KMS-11 (cell line): ENCODE measurements at regions not wholly inside any gene's neighbourhood (a gene's known extent, or its start where the extent isn't known, plus 50 kb on each side); places are given as distances from the start of the nearest gene placed in this dataset.

Source experiments
- H2AFZ ChIP-seq: fragments of 200-600 bp; sonication (generic); 2 replicates; pipeline ENCODE4 v1.6.1; 2016; ENCODE audit warnings: antibody characterized with exemption, mixed run types, low read depth
- H3K27ac ChIP-seq: fragments of 200-600 bp; sonication (generic); 2 replicates; pipeline ENCODE4 v1.6.1; 2016; ENCODE audit warnings: mild to moderate bottlenecking, mixed run types
- H3K27me3 ChIP-seq: fragments of 200-600 bp; sonication (generic); 2 replicates; pipeline ENCODE4 v1.6.1; 2017; ENCODE audit warnings: mild to moderate bottlenecking, low read depth, mixed run types, moderate library complexity; ENCODE audit not compliant: insufficient read depth
- H3K36me3 ChIP-seq: fragments of 200-600 bp; sonication (generic); 2 replicates; pipeline ENCODE4 v1.6.1; 2017; ENCODE audit warnings: mild to moderate bottlenecking, mixed run types; ENCODE audit not compliant: insufficient read depth
- H3K4me1 ChIP-seq: fragments of 200-600 bp; sonication (generic); 2 replicates; pipeline ENCODE4 v1.6.1; 2016; ENCODE audit warnings: mild to moderate bottlenecking, low read depth, mixed run types; ENCODE audit not compliant: poor library complexity, severe bottlenecking
- H3K4me2 ChIP-seq: fragments of 200-600 bp; sonication (generic); 2 replicates; pipeline ENCODE4 v1.7.0; 2016; ENCODE audit warnings: mild to moderate bottlenecking, mixed run types
- H3K4me3 ChIP-seq: fragments of 200-600 bp; sonication (generic); IDR thresholded peaks from 2 replicates; pipeline ENCODE4 v1.6.1; 2017; ENCODE audit warnings: low read depth, low read length, mixed read lengths; ENCODE audit not compliant: insufficient read depth
- H3K79me2 ChIP-seq: fragments of 200-600 bp; sonication (generic); 2 replicates; pipeline ENCODE4 v1.6.1; 2016; ENCODE audit warnings: low read depth, mixed run types; ENCODE audit not compliant: insufficient read depth
- H3K9ac ChIP-seq: fragments of 200-600 bp; sonication (generic); 2 replicates; pipeline ENCODE4 v1.6.1; 2016; ENCODE audit warnings: mild to moderate bottlenecking, mixed run types
- H4K20me1 ChIP-seq: fragments of 200-600 bp; sonication (generic); 2 replicates; pipeline ENCODE4 v1.6.1; 2016; ENCODE audit warnings: mild to moderate bottlenecking, mixed run types; ENCODE audit not compliant: insufficient read depth
- TF ChIP-seq, protein P1 (sequence below): fragments of 200-600 bp; sonication (generic); conservative IDR thresholded peaks from 2 replicates; pipeline ENCODE4 v1.6.1; 2017; ENCODE audit warnings: low read depth, mild to moderate bottlenecking, antibody characterized with exemption, low read length, moderate library complexity, mixed read lengths

DNA sequence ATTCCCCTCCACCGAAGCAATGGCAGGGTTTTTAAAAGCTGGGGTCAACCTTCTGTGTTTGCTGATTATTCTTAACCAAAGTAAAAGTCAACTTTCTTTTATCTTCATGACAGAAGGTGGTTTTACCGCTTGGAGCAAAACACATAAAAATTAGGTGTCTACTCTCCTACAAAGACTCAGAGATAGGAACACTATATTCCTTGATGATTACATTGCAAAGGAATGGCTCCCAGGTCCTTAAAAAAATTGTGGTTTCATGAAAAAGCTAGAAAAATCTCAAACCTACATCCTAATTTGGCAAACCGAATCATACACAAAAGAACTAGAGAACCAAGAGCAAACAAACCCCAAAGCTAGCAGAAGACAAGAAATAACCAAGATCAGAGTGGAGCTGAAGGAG is 760.4 kb upstream of the PCDH20 start:
- no peaks in the 10 kb centered on the region for H4K20me1 ChIP-seq
- TF ChIP-seq, protein P1, sequence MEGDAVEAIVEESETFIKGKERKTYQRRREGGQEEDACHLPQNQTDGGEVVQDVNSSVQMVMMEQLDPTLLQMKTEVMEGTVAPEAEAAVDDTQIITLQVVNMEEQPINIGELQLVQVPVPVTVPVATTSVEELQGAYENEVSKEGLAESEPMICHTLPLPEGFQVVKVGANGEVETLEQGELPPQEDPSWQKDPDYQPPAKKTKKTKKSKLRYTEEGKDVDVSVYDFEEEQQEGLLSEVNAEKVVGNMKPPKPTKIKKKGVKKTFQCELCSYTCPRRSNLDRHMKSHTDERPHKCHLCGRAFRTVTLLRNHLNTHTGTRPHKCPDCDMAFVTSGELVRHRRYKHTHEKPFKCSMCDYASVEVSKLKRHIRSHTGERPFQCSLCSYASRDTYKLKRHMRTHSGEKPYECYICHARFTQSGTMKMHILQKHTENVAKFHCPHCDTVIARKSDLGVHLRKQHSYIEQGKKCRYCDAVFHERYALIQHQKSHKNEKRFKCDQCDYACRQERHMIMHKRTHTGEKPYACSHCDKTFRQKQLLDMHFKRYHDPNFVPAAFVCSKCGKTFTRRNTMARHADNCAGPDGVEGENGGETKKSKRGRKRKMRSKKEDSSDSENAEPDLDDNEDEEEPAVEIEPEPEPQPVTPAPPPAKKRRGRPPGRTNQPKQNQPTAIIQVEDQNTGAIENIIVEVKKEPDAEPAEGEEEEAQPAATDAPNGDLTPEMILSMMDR = no peak
- H3K79me2 ChIP-seq = no peaks in the 10 kb centered on the region
- no peaks in the 10 kb centered on the region for H3K4me1 ChIP-seq
- H3K27me3 ChIP-seq = no peaks in the 10 kb centered on the region
- no peak overlapping the region for H3K9ac ChIP-seq
- no peak overlapping the region for H3K4me3 ChIP-seq
- no peaks in the 10 kb centered on the region for H3K36me3 ChIP-seq
- no peak overlapping the region for H2AFZ ChIP-seq
- no peak overlapping the region for H3K4me2 ChIP-seq
- H3K27ac ChIP-seq = no peak overlapping the region

DNA sequence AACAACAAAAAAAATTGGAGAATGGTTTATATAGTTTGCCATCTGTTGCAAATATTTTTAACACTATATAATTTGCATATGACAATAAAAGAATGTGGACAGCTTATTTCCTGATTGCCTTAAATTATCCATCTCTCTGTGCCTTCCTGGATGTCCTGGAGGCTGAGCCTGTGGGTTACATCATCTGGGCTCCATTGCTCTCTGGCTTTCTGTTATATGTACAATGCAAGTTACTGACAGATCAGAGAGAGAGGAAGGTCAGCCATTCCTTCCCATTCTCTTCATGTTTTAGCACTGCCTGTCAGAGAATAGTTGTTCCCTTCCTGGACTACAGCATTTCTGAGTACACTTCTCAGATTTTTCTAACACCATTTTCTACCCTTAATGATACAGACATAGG is 758.3 kb upstream of the PCDH20 start:
- Histone ChIP-seq H4K20me1 (no peaks in the 10 kb centered on the region), H3K4me3 (no peak overlapping the region), H3K9ac (no peak overlapping the region), H2AFZ (no peak overlapping the region), H3K4me1 (no peaks in the 10 kb centered on the region), H3K79me2 (no peaks in the 10 kb centered on the region), H3K27me3 (no peaks in the 10 kb centered on the region), H3K4me2 (no peak overlapping the region), H3K36me3 (no peaks in the 10 kb centered on the region), H3K27ac (no peak overlapping the region)
- TF ChIP-seq, protein P1 = no peak

DNA sequence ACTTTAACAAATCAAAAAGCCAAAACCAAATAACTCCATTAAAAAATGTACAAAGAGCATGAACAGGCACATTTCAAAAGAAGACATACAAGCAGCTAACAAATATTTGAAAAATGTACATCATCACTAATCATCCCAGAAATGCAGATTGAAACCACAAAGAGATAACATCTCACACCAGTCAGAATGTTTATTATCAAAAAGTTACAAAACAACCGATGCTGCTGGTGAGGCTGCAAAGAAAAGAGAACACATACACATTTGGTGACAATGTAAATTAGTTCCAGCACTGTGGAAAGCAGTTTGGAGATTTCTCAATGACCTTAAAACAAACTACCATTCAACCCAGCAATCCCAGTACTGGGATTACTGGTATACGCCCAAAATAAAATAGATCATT is 756.0 kb upstream of the PCDH20 start:
- Histone ChIP-seq H2AFZ (no peak overlapping the region), H3K27me3 (no peaks in the 10 kb centered on the region), H3K4me3 (no peak overlapping the region), H4K20me1 (no peaks in the 10 kb centered on the region), H3K27ac (no peak overlapping the region), H3K4me1 (no peaks in the 10 kb centered on the region), H3K4me2 (no peak overlapping the region), H3K79me2 (no peaks in the 10 kb centered on the region), H3K9ac (no peak overlapping the region), H3K36me3 (no peaks in the 10 kb centered on the region)
- TF ChIP-seq, protein P1 = no peak

DNA sequence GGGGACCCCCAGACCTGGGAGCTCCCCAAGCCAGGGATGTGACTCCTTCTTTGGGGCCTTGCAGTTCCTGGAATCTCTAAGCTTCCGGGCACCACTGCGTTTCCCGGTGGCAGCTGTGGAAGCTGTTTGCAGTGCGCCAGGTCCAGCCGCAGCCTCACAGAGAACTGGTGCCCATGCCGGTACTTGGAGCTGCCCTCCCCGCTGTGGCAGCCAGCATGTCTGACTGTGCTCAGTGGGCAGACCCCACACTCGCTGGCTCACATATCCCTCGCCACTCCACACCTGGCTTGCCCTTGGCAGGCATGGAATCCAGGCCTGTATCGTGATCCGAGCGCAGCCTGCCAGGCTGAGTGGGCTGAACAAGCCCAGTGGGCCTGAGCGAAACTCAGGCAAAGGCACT is 753.2 kb upstream of the PCDH20 start:
- Histone ChIP-seq H3K4me2 (no peak overlapping the region), H3K4me1 (no peaks in the 10 kb centered on the region), H3K27me3 (no peaks in the 10 kb centered on the region), H3K27ac (no peak overlapping the region), H4K20me1 (no peaks in the 10 kb centered on the region), H3K9ac (no peak overlapping the region), H3K36me3 (no peaks in the 10 kb centered on the region), H3K79me2 (no peaks in the 10 kb centered on the region), H2AFZ (no peak overlapping the region), H3K4me3 (no peak overlapping the region)
- TF ChIP-seq, protein P1 = no peak
